ENCODE measurements at regions not wholly inside any gene's neighbourhood (a gene's known extent, or its start where the extent isn't known, plus 50 kb on each side); places are given as distances from the start of the nearest gene placed in this dataset.

DNA sequence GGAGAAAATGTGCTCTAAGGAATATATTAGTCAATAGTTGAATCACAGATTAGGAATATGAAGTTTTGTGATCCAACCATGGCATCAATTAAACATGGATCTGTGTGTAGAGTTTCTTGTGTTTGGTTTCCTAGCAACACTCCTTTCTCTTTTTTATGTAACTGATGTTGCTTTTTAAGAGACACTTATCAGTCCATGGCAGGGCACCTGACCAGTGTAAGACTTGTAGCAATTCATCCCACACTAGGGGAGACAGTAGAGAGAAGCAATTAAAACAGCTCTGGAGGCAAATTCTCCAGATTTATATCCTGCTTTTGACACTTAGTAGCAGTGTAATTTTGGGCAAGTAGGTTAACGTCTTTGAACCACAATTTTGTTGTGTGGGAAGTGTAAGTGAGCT is 1229.0 kb downstream of the PCDH9 start:
- TF ChIP-seq ZFX (IDR thresholded peaks at IDR 0.05; ENCODE audit: borderline replicate concordance), result no peak
- TF ChIP-seq, protein P1, sequence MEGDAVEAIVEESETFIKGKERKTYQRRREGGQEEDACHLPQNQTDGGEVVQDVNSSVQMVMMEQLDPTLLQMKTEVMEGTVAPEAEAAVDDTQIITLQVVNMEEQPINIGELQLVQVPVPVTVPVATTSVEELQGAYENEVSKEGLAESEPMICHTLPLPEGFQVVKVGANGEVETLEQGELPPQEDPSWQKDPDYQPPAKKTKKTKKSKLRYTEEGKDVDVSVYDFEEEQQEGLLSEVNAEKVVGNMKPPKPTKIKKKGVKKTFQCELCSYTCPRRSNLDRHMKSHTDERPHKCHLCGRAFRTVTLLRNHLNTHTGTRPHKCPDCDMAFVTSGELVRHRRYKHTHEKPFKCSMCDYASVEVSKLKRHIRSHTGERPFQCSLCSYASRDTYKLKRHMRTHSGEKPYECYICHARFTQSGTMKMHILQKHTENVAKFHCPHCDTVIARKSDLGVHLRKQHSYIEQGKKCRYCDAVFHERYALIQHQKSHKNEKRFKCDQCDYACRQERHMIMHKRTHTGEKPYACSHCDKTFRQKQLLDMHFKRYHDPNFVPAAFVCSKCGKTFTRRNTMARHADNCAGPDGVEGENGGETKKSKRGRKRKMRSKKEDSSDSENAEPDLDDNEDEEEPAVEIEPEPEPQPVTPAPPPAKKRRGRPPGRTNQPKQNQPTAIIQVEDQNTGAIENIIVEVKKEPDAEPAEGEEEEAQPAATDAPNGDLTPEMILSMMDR (IDR thresholded peaks at IDR 0.05), result no peak
- H3K27ac ChIP-seq, result no peak overlapping the region

GRCh38 chr13:65999411-65999810 is 1230.7 kb downstream of the PCDH9 start:
- H3K27ac ChIP-seq, result no peak overlapping the region
- no peak for TF ChIP-seq ZFX (IDR thresholded peaks at IDR 0.05; ENCODE audit: borderline replicate concordance)
- TF ChIP-seq, protein P1 (IDR thresholded peaks at IDR 0.05), result no peak

DNA sequence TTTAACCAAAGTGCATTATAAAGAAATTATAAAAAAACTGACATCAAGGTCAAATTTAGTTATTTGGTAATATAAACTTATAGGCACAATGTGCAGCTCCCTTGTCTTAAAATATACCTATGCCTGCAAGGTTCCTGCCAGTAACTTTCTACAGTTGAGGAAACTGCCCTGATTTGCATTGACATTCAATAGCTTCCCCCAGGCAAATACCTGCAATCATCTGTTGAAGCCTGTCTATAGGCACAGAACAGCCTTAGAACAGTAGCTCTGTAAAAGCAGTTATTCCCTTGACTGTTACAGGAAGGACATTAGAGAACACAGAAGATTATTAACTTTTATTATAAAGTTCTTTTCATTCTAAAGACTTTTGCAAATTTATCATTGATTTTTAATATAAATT is 1239.5 kb downstream of the PCDH9 start:
- TF ChIP-seq ZFX (IDR thresholded peaks at IDR 0.05; ENCODE audit: borderline replicate concordance), result no peak
- TF ChIP-seq, protein P1 (IDR thresholded peaks at IDR 0.05), result no peak
- no peak overlapping the region for H3K27ac ChIP-seq

- TF ChIP-seq, protein P1 (IDR thresholded peaks at IDR 0.05), result peak; percentile 52
- TF ChIP-seq ZFX (IDR thresholded peaks at IDR 0.05; ENCODE audit: borderline replicate concordance), result no peak
- H3K27ac ChIP-seq, result no peak overlapping the region
These were observed 1244.5 kb downstream of the PCDH9 start for GRCh38 chr13:65985612-65986011.

GRCh38 chr13:65977525-65977924 is 1252.6 kb downstream of the PCDH9 start:
- H3K27ac ChIP-seq, result no peak overlapping the region
- TF ChIP-seq, protein P1 (IDR thresholded peaks at IDR 0.05), result no peak
- no peak for TF ChIP-seq ZFX (IDR thresholded peaks at IDR 0.05; ENCODE audit: borderline replicate concordance)

DNA sequence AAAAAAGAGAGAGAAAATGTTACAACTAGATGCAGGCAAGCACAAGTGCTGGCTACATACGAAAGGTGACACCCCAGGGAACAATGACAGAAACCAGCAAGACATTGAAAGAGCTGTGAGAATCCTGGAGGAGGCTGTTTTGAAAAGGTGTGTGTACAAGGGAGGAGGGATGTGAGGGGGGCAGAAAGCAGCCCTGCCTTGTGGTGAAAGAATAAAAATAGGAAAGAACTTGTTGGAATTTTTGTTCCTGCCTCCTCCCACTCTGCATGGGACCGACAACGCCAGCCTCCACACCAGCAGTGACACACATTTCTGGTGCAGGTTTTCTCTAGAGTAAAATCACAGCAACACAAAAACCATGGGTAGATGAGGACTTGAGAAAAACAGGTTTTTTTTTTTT is 1258.6 kb downstream of the PCDH9 start:
- no peak for TF ChIP-seq ZFX (IDR thresholded peaks at IDR 0.05; ENCODE audit: borderline replicate concordance)
- TF ChIP-seq, protein P1 (IDR thresholded peaks at IDR 0.05), result no peak
- H3K27ac ChIP-seq, result no peak overlapping the region

DNA sequence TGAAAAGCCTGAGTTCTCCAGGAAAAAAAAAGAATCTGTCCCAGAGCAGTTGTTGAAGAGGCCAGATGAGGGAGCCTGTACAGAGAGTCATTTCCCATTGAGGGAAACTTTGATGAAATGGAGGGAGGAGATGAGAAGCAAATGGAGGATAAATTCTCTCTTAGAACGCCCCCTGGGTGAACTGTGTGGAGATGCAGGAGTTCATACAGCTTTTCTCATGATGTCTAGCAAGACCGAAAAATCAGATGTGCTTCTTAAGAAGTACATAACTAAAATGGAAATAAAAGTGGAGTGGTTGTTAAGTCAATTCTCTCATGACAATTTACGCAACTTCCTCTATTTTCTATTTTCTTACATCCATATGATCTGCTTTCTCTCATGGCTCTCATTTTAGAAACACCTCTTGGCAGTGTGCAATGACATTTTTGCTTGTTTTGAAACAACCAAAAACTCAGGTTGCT is 1263.1 kb downstream of the PCDH9 start:
- no peak overlapping the region for H3K27ac ChIP-seq

More for the DNA sequence above, 1263.1 kb downstream of the PCDH9 start:
- TF ChIP-seq, protein P1 (IDR thresholded peaks at IDR 0.05), result peak; percentile 70
- TF ChIP-seq ZFX (IDR thresholded peaks at IDR 0.05; ENCODE audit: borderline replicate concordance), result no peak

Measured in 22Rv1 (cell line).